Astrocyte of the cerebellum (primary cell): ENCODE measurements at regions not wholly inside any gene's neighbourhood (a gene's known extent, or its start where the extent isn't known, plus 50 kb on each side); places are given as distances from the start of the nearest gene placed in this dataset.

ENCODE experiments used
- DNase-seq: peaks from one replicate; pipeline ENCODE4 v3.0.0-alpha.2; 2011; ENCODE audit warnings: low read depth
- H3K4me3 ChIP-seq: 2 replicates; pipeline ENCODE4 v1.5.1; 2011; ENCODE audit warnings: mild to moderate bottlenecking, low read depth, low read length, moderate library complexity
- CTCF ChIP-seq: IDR thresholded peaks from 2 replicates; pipeline ENCODE4 v1.5.1; 2012; ENCODE audit warnings: low read length, low read depth, moderate library complexity, mild to moderate bottlenecking; ENCODE audit errors: missing control alignments
- in situ Hi-C: cut with HindIII; loops from 2 replicates; pipeline ENCODE4 v1.10.0; 2017; ENCODE audit warnings: low sequenced_read_pairs

- DNase-seq = no peak
These were observed 673.2 kb downstream of the CDH18 start for GRCh38 chr5:19314840-19315239.

GRCh38 chr5:19319252-19319651 lies 668.7 kb downstream of the CDH18 start:
- no peak for TF ChIP-seq CTCF
- no peak for DNase-seq
- in situ Hi-C loops = no loop called here
- H3K4me3 ChIP-seq = no peak overlapping the region

More at GRCh38 chr5:19314840-19315239, 673.2 kb downstream of the CDH18 start:
- in situ Hi-C loops = no loop called here
- H3K4me3 ChIP-seq = no peak overlapping the region
- TF ChIP-seq CTCF = no peak

GRCh38 chr5:19322716-19323485 lies 665.1 kb downstream of the CDH18 start:
- TF ChIP-seq CTCF = no peak
- in situ Hi-C loops = no loop called here
- DNase-seq = no peak

GRCh38 chr5:19334278-19334677 lies 653.7 kb downstream of the CDH18 start:
- in situ Hi-C loops = no loop called here
- DNase-seq = no peak
- no peak overlapping the region for H3K4me3 ChIP-seq
- TF ChIP-seq CTCF = no peak

More at GRCh38 chr5:19322716-19323485, 665.1 kb downstream of the CDH18 start:
- H3K4me3 ChIP-seq = no peak overlapping the region

- no peak for DNase-seq
- no peak for TF ChIP-seq CTCF
- in situ Hi-C loops = no loop called here
- no peak overlapping the region for H3K4me3 ChIP-seq
These were observed 645.1 kb downstream of the CDH18 start for GRCh38 chr5:19342942-19343341.

GRCh38 chr5:19352120-19352519 lies 635.9 kb downstream of the CDH18 start:
- no peak for TF ChIP-seq CTCF
- in situ Hi-C loops = no loop called here
- H3K4me3 ChIP-seq = no peak overlapping the region
- DNase-seq = no peak
